Epithelial cell of proximal tubule (primary cell): ENCODE measurements at regions not wholly inside any gene's neighbourhood (a gene's known extent, or its start where the extent isn't known, plus 50 kb on each side); places are given as distances from the start of the nearest gene placed in this dataset.

Experiments used
- DNase-seq: peaks from one replicate; pipeline ENCODE4 v3.0.0-alpha.2; 2011; ENCODE audit warnings: low read depth
- H3K4me3 ChIP-seq: 2 replicates; pipeline ENCODE4 v1.5.1; 2011; ENCODE audit warnings: low read depth, mild to moderate bottlenecking, low read length
- CTCF ChIP-seq: conservative IDR thresholded peaks from 2 replicates; pipeline ENCODE4 v1.5.1; 2012; ENCODE audit warnings: low read depth, mild to moderate bottlenecking, low read length

DNA sequence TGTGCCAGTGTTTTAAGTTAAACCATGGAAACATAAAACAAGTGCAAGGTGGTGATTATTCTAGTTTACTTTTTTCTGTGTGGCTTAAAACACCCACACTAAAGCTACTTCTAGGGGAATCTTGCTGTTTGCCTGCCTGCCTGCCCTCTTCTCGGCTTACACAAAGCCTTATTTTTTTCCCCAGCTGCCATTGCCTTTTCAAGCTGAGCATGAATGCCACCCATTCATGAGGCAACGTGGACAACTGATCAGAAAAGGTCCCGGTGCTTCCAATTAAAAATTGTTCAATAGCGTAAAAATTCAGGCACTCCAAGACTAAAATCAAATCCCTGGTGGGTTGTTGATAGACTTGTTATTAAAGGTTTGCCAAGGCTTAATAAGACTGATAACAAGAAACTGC lies 401.4 kb downstream of the TMEM161B start:
- no peak for DNase-seq
- no peak overlapping the region for H3K4me3 ChIP-seq
- TF ChIP-seq CTCF: no peak

GRCh38 chr5:87853541-87853940 lies 415.1 kb downstream of the TMEM161B start:
- no peak overlapping the region for H3K4me3 ChIP-seq
- no peak for TF ChIP-seq CTCF
- DNase-seq: no peak

- H3K4me3 ChIP-seq: no peak overlapping the region
- no peak for TF ChIP-seq CTCF
- no peak for DNase-seq
These were observed 417.0 kb downstream of the TMEM161B start for GRCh38 chr5:87851603-87852002.

DNA sequence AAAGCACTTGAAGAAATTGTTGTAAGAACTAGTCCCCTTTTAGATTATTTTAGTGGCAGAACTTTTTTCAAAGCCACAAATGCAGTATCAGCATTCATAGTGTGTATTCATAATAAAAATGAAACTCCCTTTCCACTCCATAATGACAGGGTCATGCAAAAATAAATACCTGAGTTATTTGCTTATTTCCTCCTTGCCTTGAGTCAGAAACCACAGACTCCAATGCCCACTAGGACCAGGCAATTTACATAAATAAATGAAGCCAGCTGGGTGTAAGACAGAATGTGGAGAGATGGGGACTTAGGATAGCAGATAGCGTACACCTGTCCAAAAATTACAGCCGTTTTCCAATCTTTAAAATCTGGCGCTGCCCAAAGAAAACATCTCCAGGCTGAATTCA lies 417.8 kb downstream of the TMEM161B start:
- DNase-seq: no peak
- no peak overlapping the region for H3K4me3 ChIP-seq
- no peak for TF ChIP-seq CTCF

DNA sequence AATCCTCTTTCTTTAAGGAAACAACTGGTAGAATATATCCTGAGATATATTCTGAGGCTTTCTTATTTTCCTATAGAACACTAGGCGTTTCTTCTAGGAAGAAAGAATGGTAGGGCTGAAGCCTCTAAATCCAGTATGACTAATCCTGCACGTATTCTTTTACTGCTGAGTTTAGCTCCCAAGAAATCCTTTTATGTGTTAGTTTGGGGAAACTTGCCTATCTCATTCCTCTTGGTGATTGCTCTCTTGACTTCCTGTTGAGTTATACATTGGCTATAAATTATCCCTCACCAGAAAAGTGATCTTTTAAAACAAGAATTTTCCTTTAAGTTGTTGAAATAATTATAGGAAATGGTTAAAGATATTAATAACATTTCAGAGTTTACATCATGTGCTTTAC lies 422.9 kb downstream of the TMEM161B start:
- TF ChIP-seq CTCF: no peak
- DNase-seq: no peak
- H3K4me3 ChIP-seq: no peak overlapping the region

- TF ChIP-seq CTCF: no peak
- no peak for DNase-seq
- no peak overlapping the region for H3K4me3 ChIP-seq
These were observed 423.8 kb downstream of the TMEM161B start for GRCh38 chr5:87844866-87845265.

DNA sequence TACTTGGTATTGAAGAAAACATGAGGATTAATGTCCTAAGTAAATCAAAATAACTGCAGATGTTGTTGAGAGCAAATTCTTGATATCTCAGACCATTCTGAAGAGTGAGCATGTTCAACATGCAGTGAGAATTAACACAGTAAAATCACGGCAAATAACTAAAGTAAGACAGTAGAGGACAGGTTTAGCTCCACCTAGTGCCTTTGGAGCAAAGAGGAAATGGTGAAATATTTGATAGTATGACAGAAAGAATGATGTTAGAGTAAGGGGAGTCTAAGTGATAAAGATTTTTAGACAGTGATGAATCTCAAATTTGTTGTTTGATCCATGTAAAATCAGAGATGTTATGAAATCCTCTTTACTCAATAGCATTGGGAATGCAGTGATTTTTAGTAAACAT lies 424.2 kb downstream of the TMEM161B start:
- no peak for TF ChIP-seq CTCF
- no peak overlapping the region for H3K4me3 ChIP-seq
- no peak for DNase-seq
